ENCODE measurements at regions not wholly inside any gene's neighbourhood (a gene's known extent, or its start where the extent isn't known, plus 50 kb on each side); places are given as distances from the start of the nearest gene placed in this dataset.

DNA sequence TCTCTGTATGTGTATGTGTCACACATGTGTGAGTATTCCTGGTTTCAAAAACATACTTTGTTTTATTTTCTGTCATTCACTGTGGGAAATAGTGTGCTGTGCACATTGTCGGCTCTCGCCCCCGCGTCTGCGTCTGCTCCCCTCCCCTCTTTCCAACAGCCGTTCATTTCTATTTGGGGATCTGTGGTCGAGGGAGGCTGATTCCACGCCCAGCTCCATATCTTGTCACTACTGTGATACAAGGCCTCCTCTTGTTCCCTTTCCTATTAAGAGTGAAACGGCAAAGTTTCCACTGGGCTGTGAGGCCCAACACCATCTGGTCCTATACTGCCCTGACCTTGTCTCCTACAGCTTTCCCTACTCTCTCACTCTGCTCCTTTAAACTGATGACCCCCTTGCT, 172.5 kb upstream of the LRIG1 start:
- Histone ChIP-seq H3K27ac (no peak overlapping the region), H3K9me3 (no peaks in the 10 kb centered on the region), H3K4me1 (ENCODE audit: insufficient read depth) (no peaks in the 10 kb centered on the region), H3K36me3 (no peaks in the 10 kb centered on the region), H3K4me3 (no peak overlapping the region), H3K27me3 (no peaks in the 10 kb centered on the region)
- WGBS, 3 donors = 12 to 14% (median 13%) methylated on average over 9 of the region's 9 CpGs
- DNase-seq = no peak
- TF ChIP-seq POLR2A (IDR thresholded peaks at IDR 0.05) (no peak), EP300 (IDR thresholded peaks at IDR 0.05) (no peak), CTCF (IDR thresholded peaks at IDR 0.05) (no peak)
- intact Hi-C loops (cut with DNase I) = no loop called here

DNA sequence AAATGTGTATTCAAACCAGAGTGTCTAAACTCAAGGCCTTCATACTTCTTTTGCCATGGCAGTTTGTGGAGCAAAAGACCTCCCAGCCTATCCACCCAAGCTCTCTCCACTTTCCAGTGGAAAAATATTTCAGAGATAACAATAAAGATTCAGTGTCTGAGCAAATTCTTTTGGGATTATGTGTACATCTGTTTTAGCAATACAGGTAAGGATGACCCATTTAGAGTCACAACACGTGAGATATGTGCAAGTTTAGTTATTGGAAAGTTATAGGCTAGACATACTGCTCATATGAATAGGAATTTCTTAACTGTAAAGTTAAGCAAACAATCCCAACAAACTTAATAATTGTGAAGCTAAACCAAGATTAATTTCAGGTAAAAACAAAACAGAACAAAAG, 174.5 kb upstream of the LRIG1 start:
- TF ChIP-seq EP300 (IDR thresholded peaks at IDR 0.05) (no peak), CTCF (IDR thresholded peaks at IDR 0.05) (no peak), POLR2A (IDR thresholded peaks at IDR 0.05) (no peak)
- intact Hi-C loops (cut with DNase I) = no loop called here
- no peaks in the 10 kb centered on the region for H3K4me1 ChIP-seq (ENCODE audit: insufficient read depth)
- no peak for DNase-seq
- H3K9me3 ChIP-seq = no peaks in the 10 kb centered on the region
- H3K36me3 ChIP-seq = no peaks in the 10 kb centered on the region
- 24 to 36% (median 31%) methylated on average over 1 of the region's 1 CpG for WGBS, 3 donors
- no peak overlapping the region for H3K4me3 ChIP-seq
- no peak overlapping the region for H3K27ac ChIP-seq
- H3K27me3 ChIP-seq = no peaks in the 10 kb centered on the region

DNA sequence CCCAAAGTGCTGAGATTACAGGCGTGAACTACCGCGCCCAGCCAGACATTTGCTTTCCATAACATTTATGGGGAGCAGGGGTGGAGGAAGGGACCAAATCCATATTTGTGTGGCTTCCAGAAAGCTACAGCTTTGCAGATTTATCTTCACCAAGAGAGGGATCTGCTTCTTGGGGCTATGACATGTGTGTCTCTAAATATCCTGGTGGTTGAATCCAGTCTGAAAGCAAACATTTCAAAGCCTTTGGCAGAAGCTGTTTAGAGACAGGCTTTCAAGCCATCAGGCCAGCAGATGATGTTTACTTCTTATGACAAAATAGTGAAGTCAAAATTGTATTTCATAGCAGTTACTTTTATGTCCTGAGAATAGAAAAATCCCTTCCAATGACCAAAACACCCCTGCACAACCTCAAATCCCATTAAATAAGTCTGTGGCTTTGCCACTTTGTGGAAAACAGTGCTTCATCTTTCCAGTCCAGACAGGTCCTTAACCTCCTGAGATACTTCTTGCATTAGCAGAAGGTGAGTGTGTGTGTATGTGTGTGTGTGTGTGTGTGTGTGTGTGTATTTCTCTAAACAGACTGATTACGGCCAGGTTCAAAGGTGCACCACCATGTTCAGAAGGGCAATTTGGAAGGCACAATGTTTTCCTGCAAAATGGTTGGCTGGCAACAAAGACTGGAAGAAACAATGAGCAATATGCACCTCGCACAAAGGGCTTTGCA, 191.4 kb upstream of the LRIG1 start:
- intact Hi-C loops (cut with DNase I) = loop anchor here in 1 of 4 donors (10.0 kb wide), 1 partner anchor 287 kb away; no protein-coding TSS in a partner anchor
- H3K36me3 ChIP-seq = no peaks in the 10 kb centered on the region
- no peaks in the 10 kb centered on the region for H3K9me3 ChIP-seq
- no peaks in the 10 kb centered on the region for H3K27me3 ChIP-seq
- peak overlapping the region in 1 of 2 donors; percentile 43 for H3K27ac ChIP-seq
- H3K4me3 ChIP-seq = no peak overlapping the region
- H3K4me1 ChIP-seq (ENCODE audit: insufficient read depth) = peaks cover 14% of the 10 kb centered on the region
- TF ChIP-seq POLR2A (IDR thresholded peaks at IDR 0.05) = no peak
- TF ChIP-seq EP300 (IDR thresholded peaks at IDR 0.05) = no peak
- no peak for TF ChIP-seq CTCF (IDR thresholded peaks at IDR 0.05)
- 39 to 49% (median 46%) methylated on average over 5 of the region's 5 CpGs for WGBS, 3 donors
- DNase-seq = no peak

- TF ChIP-seq EP300 (IDR thresholded peaks at IDR 0.05) = no peak
- no peak for TF ChIP-seq POLR2A (IDR thresholded peaks at IDR 0.05)
- no peak for TF ChIP-seq CTCF (IDR thresholded peaks at IDR 0.05)
- peak; percentile 46 to 80 (median 57) for DNase-seq
- intact Hi-C loops (cut with DNase I) = loop anchor here in 1 of 4 donors (10.0 kb wide), 1 partner anchor 288 kb away; no protein-coding TSS in a partner anchor
- H3K4me3 ChIP-seq = no peak overlapping the region
- H3K4me1 ChIP-seq (ENCODE audit: insufficient read depth) = peaks cover 14% of the 10 kb centered on the region
- H3K9me3 ChIP-seq = no peaks in the 10 kb centered on the region
- 13 to 26% (median 17%) methylated on average over 5 of the region's 5 CpGs for WGBS, 3 donors
- H3K27ac ChIP-seq = peak overlapping the region; percentile 25 to 43
- no peaks in the 10 kb centered on the region for H3K27me3 ChIP-seq
- H3K36me3 ChIP-seq = no peaks in the 10 kb centered on the region
Observed at GRCh38 chr3:66692766-66693150, 191.9 kb upstream of the LRIG1 start.

All from ovary (tissue), 7 donors.